NB4 (cell line): ENCODE measurements at regions not wholly inside any gene's neighbourhood (a gene's known extent, or its start where the extent isn't known, plus 50 kb on each side); places are given as distances from the start of the nearest gene placed in this dataset.

Source experiments
- MYC ChIP-seq: IDR thresholded peaks from 2 replicates; pipeline ENCODE4 v1.6.1; 2011; ENCODE audit warnings: low read depth, low read length
- POLR2A ChIP-seq: IDR thresholded peaks from 2 replicates; pipeline ENCODE4 v1.6.1; 2011; ENCODE audit warnings: mild to moderate bottlenecking; ENCODE audit not compliant: insufficient read length; ENCODE audit errors: extremely low read depth
- TF ChIP-seq, protein P1 (sequence below): IDR thresholded peaks from one replicate; pipeline ENCODE4 v1.5.1; 2012; ENCODE audit warnings: low read depth, low read length
- TF ChIP-seq, protein P2 (sequence below): IDR thresholded peaks from 2 replicates; pipeline ENCODE4 v1.6.1; 2011; ENCODE audit warnings: low read depth, low read length

DNA sequence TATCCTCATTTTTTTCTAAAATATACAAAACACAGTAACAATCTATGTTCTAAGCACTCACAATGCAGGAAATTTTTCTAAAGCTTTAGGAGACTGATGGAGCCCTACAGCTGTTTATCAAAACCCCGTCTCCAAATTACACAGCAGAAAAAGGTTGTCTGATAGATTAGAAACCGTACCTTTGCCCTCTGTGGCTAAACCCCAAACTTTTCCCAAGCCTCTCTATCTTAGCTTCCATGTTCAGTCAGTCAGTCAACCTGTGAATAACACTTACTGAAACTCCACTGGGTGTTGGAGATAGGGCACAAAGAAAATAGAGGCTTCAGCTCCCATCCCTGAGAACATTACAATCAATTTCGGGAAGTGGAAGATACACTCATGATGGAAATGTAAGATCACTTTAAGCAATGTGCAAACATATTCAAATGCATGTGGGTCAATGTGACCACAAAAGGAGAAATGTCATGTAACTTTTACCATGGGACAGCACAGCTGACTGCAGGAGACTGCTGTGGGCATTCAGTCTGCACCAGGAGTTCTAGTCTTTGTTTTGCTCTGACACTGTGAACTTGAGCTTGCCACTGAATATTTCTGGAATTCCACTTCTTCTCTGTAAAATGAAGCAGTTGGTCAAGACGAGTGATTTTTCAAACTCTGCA, 279.5 kb upstream of the PIK3R1 start:
- TF ChIP-seq, protein P1, sequence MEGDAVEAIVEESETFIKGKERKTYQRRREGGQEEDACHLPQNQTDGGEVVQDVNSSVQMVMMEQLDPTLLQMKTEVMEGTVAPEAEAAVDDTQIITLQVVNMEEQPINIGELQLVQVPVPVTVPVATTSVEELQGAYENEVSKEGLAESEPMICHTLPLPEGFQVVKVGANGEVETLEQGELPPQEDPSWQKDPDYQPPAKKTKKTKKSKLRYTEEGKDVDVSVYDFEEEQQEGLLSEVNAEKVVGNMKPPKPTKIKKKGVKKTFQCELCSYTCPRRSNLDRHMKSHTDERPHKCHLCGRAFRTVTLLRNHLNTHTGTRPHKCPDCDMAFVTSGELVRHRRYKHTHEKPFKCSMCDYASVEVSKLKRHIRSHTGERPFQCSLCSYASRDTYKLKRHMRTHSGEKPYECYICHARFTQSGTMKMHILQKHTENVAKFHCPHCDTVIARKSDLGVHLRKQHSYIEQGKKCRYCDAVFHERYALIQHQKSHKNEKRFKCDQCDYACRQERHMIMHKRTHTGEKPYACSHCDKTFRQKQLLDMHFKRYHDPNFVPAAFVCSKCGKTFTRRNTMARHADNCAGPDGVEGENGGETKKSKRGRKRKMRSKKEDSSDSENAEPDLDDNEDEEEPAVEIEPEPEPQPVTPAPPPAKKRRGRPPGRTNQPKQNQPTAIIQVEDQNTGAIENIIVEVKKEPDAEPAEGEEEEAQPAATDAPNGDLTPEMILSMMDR: no peak
- TF ChIP-seq POLR2A (no peak), MYC (no peak)
- TF ChIP-seq, protein P2, sequence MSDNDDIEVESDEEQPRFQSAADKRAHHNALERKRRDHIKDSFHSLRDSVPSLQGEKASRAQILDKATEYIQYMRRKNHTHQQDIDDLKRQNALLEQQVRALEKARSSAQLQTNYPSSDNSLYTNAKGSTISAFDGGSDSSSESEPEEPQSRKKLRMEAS: no peak
